SK-N-SH treated with all-trans-retinoic acid at 6 μM for 48 hours (cell line): ENCODE measurements at regions not wholly inside any gene's neighbourhood (a gene's known extent, or its start where the extent isn't known, plus 50 kb on each side); places are given as distances from the start of the nearest gene placed in this dataset.

Source experiments
- ARNTL ChIP-seq: fragments of 450-650 bp; formaldehyde crosslinking; IDR thresholded peaks from 2 replicates; pipeline ENCODE4 v1.5.0; 2020; ENCODE audit warnings: low read depth, mild to moderate bottlenecking, moderate library complexity, borderline replicate concordance
- CREB5 ChIP-seq: fragments of 250-450 bp; sonication (Bioruptor Pico); IDR thresholded peaks from 2 replicates; pipeline ENCODE4 v1.5.1; 2020; ENCODE audit warnings: low read depth, mild to moderate bottlenecking, moderate library complexity
- GLIS3 ChIP-seq: fragments of 250-450 bp; sonication (Bioruptor Pico); IDR thresholded peaks from 2 replicates; pipeline ENCODE4 v1.5.0; 2020; ENCODE audit warnings: mild to moderate bottlenecking, moderate library complexity
- OSR1 ChIP-seq: fragments of 250-450 bp; sonication (Bioruptor Pico); IDR thresholded peaks from 2 replicates; pipeline ENCODE4 v1.8.0; 2022; ENCODE audit warnings: moderate library complexity, mild to moderate bottlenecking, inconsistent platforms
- PATZ1 ChIP-seq: fragments of 250-450 bp; sonication (Bioruptor Pico); IDR thresholded peaks from 2 replicates; pipeline ENCODE4 v1.8.0; 2020; ENCODE audit warnings: mild to moderate bottlenecking, moderate library complexity, borderline replicate concordance
- RARB ChIP-seq: fragments of 250-450 bp; sonication (Bioruptor Pico); IDR thresholded peaks from 2 replicates; pipeline ENCODE4 v1.8.0; 2021; ENCODE audit warnings: mild to moderate bottlenecking, moderate library complexity
- SNAI2 ChIP-seq: fragments of 250-450 bp; sonication (Bioruptor Pico); IDR thresholded peaks from 2 replicates; pipeline ENCODE4 v1.5.0; 2020; ENCODE audit warnings: mild to moderate bottlenecking, moderate library complexity
- TCF4 ChIP-seq: fragments of 250-450 bp; sonication (Bioruptor Pico); IDR thresholded peaks from 2 replicates; pipeline ENCODE4 v1.8.0; 2021; ENCODE audit warnings: mild to moderate bottlenecking, moderate library complexity, borderline replicate concordance
- ZNF565 ChIP-seq: fragments of 450-650 bp; formaldehyde crosslinking; conservative IDR thresholded peaks from 2 replicates; pipeline ENCODE4 v1.5.0; 2020; ENCODE audit warnings: low read depth, mild to moderate bottlenecking, moderate library complexity

- TF ChIP-seq TCF4 (CRISPR knock-in tag) (no peak), ARNTL (CRISPR knock-in tag) (no peak), PATZ1 (no peak), RARB (no peak), CREB5 (CRISPR knock-in tag) (no peak), OSR1 (CRISPR knock-in tag) (no peak), ZNF565 (CRISPR knock-in tag) (no peak), SNAI2 (no peak), GLIS3 (no peak)
Observed at GRCh38 chr12:97681612-97682504, 219.3 kb downstream of the RMST start.
